GM12872 (cell line): ENCODE measurements at regions not wholly inside any gene's neighbourhood (a gene's known extent, or its start where the extent isn't known, plus 50 kb on each side); places are given as distances from the start of the nearest gene placed in this dataset.

Experiments used
- TF ChIP-seq, protein P1 (sequence below): IDR thresholded peaks from 3 replicates; pipeline ENCODE4 v1.5.1; 2011; ENCODE audit warnings: low read depth, mild to moderate bottlenecking, low read length, moderate library complexity; ENCODE audit not compliant: insufficient read depth

DNA sequence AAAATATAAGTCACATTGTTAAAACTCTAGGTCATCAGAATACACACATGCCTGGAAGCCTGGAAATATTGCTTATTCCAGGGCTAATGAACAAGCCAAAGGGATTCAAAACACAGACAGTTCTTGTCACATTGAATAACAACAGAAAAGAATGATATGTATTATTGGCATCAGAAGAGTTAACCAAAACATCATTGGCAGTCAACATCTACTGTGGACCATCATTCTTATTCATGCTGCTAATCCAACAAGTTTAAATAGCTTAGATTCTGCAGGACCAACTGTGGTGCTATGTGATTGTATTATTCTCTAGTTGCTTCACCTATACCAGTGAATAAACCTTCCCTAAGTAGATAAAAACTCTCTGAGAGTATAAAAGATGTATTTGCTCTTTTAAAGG, 198.3 kb downstream of the NEBL start:
- TF ChIP-seq, protein P1, sequence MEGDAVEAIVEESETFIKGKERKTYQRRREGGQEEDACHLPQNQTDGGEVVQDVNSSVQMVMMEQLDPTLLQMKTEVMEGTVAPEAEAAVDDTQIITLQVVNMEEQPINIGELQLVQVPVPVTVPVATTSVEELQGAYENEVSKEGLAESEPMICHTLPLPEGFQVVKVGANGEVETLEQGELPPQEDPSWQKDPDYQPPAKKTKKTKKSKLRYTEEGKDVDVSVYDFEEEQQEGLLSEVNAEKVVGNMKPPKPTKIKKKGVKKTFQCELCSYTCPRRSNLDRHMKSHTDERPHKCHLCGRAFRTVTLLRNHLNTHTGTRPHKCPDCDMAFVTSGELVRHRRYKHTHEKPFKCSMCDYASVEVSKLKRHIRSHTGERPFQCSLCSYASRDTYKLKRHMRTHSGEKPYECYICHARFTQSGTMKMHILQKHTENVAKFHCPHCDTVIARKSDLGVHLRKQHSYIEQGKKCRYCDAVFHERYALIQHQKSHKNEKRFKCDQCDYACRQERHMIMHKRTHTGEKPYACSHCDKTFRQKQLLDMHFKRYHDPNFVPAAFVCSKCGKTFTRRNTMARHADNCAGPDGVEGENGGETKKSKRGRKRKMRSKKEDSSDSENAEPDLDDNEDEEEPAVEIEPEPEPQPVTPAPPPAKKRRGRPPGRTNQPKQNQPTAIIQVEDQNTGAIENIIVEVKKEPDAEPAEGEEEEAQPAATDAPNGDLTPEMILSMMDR = no peak

DNA sequence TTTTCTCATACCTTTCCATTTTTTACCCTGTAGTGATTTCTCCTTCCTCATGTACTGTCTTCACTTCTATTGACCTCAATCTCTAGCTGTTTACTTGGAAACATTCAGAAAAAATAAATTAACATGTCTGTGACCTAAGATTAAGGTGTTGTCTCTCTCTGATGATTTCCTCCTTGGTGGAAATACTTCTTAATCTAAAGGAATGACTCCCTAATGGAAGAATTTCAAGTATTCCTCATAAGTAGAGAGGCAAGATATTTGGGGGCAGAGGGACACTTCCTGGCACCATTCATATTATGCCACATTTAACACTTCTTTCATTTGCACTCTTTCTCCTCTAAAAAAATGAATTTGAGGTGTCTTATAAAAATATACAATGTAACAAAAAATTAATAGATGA, 202.8 kb downstream of the NEBL start:
- TF ChIP-seq, protein P1 = no peak

DNA sequence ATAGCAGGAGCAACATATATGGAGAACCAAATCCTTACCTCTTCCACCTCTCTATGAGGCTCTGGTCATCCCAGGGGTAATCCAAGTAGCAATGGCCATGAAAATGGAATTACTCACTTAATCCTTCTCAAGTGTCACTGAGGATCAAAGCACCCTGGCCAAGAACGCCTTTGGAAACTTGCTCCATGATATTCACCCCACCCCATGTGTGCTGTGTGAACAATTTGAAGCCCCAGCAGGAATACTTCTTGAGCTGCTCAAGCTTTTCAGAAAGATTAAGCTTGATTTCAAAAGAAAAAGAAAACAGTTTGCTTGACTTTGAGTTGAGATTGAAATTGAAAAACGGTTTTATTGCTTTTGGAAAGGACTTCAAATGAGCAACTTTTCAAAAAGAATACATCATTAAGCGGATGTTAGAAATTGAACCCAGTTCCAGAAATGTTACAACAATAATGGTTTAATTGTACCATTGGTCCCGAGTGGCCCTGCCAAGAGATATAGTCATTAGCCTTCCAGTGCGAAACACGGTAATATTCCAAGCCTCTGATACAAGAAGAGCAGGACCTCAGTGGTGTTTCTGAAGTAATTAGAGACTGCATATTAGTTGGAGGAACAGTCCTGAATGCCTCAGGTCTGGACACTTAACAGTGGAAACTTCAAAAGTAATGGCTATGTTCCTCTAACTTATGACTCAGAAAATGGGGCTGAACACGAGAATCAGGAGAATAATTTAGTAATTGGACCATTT, 208.1 kb downstream of the NEBL start:
- TF ChIP-seq, protein P1 = no peak

DNA sequence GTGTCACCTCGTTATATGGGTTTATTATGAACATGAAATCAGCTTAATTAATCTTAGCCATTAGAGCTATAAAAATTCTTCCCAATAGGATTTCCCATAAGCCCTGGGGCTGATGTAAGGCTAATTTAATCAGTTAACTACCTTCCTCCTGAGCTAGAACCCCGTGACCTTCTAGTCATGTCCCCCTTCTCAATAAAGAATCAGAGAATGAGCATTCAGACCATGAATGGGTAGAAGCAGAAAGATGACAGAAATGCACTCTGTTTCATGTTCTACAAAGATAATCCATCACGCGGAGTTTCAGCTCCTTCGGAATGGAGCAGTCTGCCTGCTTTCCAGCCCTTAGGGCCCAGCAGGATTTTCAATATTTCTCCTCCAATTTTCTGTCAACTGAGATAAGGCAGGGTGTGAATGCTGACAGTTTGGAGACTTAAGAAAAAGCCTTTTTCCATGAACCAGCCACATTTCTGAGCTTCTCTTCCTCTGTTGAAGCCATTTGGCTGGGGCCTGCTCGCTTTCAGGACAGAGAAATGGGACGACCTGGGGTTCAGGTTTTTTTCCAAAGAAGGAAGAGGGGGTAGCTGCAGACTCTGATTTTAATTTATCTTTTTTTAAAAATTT, 211.0 kb downstream of the NEBL start:
- TF ChIP-seq, protein P1 = no peak

DNA sequence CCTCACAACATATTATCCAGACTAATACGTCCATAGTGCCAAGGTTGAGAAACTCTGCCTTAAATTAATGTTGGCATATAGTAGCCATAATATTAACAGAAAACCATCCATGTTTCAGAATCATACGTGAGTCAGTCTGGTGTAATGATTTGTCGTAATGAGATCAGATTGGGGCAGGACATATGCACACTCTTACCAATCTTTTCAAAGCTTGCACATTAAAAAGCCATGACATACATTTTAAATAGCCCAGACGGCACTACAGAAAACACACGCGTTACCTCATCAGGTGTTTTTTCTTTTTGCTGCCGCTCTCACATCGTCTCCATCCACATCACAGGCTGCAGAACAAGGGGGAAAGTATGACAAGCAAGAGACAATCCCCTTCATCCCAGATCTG, 211.6 kb downstream of the NEBL start:
- TF ChIP-seq, protein P1 = no peak

DNA sequence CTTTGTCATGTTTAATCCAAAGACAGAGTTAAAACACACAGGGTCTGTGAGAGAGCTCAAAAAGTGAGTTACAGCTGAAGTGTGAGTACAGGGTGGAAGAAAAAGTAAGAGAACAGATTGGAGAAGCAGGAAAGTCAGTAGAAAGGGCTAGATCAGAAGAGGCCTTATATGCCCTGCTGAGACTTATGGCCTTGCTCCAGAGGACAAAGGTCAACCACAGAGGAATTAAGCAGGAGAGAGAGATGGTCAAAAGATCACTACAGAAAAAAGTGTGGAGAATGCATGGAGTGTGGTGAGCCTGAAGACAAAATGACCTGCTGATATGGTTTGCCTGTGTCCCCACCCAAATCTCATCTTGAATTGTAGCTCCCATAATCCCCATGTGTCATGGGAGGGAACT, 213.8 kb downstream of the NEBL start:
- TF ChIP-seq, protein P1 = no peak

DNA sequence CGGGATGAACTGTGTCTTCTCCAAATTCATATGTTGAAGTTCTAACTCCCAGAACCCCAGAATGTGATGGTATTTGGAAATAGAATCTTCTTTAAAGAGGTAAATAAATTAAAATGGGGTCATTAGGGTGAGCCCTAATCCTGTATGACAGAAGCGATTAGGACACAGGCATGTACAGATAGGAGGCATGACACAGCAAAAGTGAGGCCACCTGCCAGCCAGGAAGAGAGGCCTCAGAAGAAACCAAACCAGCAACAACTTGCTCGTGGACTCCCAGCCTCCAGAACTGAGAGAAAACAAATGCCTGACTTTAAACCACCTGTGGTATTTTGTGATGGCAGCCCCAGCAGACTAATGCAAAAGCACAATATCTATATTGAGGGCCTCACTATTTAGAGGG, 214.3 kb downstream of the NEBL start:
- TF ChIP-seq, protein P1 = no peak
